ENCODE measurements at regions not wholly inside any gene's neighbourhood (a gene's known extent, or its start where the extent isn't known, plus 50 kb on each side); places are given as distances from the start of the nearest gene placed in this dataset.

DNA sequence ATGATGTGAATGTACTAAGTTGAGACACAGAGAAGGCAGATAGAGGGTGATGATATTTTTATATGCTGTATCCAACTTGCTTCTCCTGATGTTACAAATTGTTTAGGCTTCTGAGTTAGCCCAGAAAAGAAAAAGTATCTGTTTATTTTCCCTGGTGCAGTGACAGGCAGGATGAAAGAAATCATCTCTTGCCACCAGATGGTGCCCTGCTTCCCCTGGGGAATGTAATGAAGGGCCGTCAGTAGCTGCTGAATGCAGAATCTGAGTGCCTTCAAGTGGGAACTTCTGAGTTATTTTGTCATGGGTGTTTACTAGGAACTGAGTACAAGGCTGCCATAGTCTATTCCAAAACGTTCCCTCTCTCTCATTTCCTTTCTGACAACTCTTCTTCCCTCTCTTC, 525.6 kb downstream of the MBD2 start:
- no peak overlapping the region for H3K4me3 ChIP-seq (ENCODE audit: low read length in 2 of 2)
- peak in 1 of 9 donors; percentile 2 for DNase-seq (ENCODE audit: low read depth in 6 of 9, low spot score in 9 of 9)

DNA sequence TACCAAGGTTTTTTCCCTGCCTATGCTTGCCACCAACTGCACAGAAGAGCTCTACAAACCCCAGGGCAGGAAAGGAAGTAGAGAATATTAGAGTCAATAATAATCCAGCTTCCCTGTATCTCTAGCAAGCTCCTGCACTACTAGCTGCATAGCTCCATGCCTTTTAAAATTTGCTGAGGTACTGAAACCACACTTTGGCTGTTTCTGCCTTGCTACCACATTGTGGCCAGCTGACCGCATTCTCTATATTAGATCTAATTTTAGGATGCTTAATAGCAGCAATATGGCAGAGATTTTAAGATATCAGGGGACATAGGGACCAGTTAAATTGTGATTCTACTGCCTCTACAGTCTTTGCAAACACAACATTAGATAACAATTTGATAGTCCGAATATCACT, 534.6 kb downstream of the MBD2 start:
- H3K9me3 ChIP-seq (ENCODE audit: control insufficient read depth in 2 of 2, insufficient read depth in 1 of 2, low read length in 1 of 2) = no peaks in the 10 kb centered on the region
- H3K27ac ChIP-seq (ENCODE audit: low read depth in 1 of 2, low read length in 1 of 2) = no peak overlapping the region
- WGBS = 96% methylated on average over 2 of the region's 2 CpGs

More for the DNA sequence above, 525.6 kb downstream of the MBD2 start:
- no peaks in the 10 kb centered on the region for H3K9me3 ChIP-seq (ENCODE audit: control insufficient read depth in 2 of 2, insufficient read depth in 1 of 2, low read length in 1 of 2)
- H3K27ac ChIP-seq (ENCODE audit: low read depth in 1 of 2, low read length in 1 of 2) = no peak overlapping the region
- 1% methylated on average over 2 of the region's 2 CpGs for WGBS
- H3K27me3 ChIP-seq (ENCODE audit: control insufficient read depth in 2 of 2, insufficient read depth in 1 of 2, low read length in 1 of 2) = no peaks in the 10 kb centered on the region
- H3K4me1 ChIP-seq (ENCODE audit: control insufficient read depth in 2 of 2, insufficient read depth in 2 of 2, low read length in 2 of 2) = no peaks in the 10 kb centered on the region
- H3K36me3 ChIP-seq (ENCODE audit: control insufficient read depth in 2 of 2, insufficient read depth in 2 of 2, low read length in 1 of 2) = no peaks in the 10 kb centered on the region

DNA sequence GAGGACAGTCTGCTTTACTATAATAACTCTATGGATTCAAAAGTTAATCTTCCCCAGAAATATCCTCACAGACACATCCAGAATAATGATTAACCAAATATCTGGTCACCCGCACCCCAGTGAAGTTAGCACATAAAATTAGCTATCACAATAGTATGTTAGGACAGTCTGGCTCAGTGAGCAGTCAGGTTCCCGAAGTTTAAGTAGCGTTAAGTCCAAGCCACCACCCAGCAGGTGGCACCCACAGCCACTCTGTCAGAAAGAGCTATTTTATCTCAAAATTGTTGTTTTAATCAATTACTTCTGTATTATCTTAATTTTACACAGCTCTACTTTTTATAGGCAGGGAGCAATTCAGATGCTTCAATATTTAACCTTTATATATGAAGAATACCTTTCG, 537.5 kb downstream of the MBD2 start:
- Histone ChIP-seq H3K4me3 (ENCODE audit: low read length in 2 of 2) (no peak overlapping the region), H3K4me1 (ENCODE audit: control insufficient read depth in 2 of 2, insufficient read depth in 2 of 2, low read length in 2 of 2) (no peaks in the 10 kb centered on the region), H3K27ac (ENCODE audit: low read depth in 1 of 2, low read length in 1 of 2) (no peak overlapping the region), H3K9me3 (ENCODE audit: control insufficient read depth in 2 of 2, insufficient read depth in 1 of 2, low read length in 1 of 2) (no peaks in the 10 kb centered on the region), H3K27me3 (ENCODE audit: control insufficient read depth in 2 of 2, insufficient read depth in 1 of 2, low read length in 1 of 2) (no peaks in the 10 kb centered on the region), H3K36me3 (ENCODE audit: control insufficient read depth in 2 of 2, insufficient read depth in 2 of 2, low read length in 1 of 2) (no peaks in the 10 kb centered on the region)
- 90% methylated on average over 4 of the region's 4 CpGs for WGBS
- no peak for DNase-seq (ENCODE audit: low read depth in 6 of 9, low spot score in 9 of 9)

More for the DNA sequence above, 534.6 kb downstream of the MBD2 start:
- no peak for DNase-seq (ENCODE audit: low read depth in 6 of 9, low spot score in 9 of 9)
- no peaks in the 10 kb centered on the region for H3K4me1 ChIP-seq (ENCODE audit: control insufficient read depth in 2 of 2, insufficient read depth in 2 of 2, low read length in 2 of 2)
- no peaks in the 10 kb centered on the region for H3K27me3 ChIP-seq (ENCODE audit: control insufficient read depth in 2 of 2, insufficient read depth in 1 of 2, low read length in 1 of 2)
- no peak overlapping the region for H3K4me3 ChIP-seq (ENCODE audit: low read length in 2 of 2)
- H3K36me3 ChIP-seq (ENCODE audit: control insufficient read depth in 2 of 2, insufficient read depth in 2 of 2, low read length in 1 of 2) = no peaks in the 10 kb centered on the region

DNA sequence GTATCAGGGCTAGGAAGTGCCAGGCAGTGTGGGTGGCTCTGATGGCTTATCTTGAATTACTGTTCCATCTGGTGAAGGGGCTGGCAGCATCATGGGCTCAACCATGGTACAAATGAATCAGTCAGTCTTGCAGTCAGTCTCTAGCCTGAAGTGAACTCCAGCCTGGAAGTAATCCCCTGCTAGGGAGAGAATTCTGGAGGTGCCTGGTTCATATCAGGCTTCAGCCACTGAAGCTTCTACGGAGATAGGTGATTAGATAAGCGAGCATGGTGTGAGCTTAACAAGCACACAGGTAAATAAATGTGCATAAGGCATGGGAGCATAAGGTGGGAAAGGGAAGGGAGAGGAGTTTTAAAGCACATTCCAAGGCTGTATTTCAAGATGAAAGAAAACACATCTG, 541.7 kb downstream of the MBD2 start:
- no peaks in the 10 kb centered on the region for H3K4me1 ChIP-seq (ENCODE audit: control insufficient read depth in 2 of 2, insufficient read depth in 2 of 2, low read length in 2 of 2)
- no peak overlapping the region for H3K27ac ChIP-seq (ENCODE audit: low read depth in 1 of 2, low read length in 1 of 2)
- H3K36me3 ChIP-seq (ENCODE audit: control insufficient read depth in 2 of 2, insufficient read depth in 2 of 2, low read length in 1 of 2) = no peaks in the 10 kb centered on the region
- DNase-seq (ENCODE audit: low read depth in 6 of 9, low spot score in 9 of 9) = no peak
- WGBS = 68% methylated on average over 2 of the region's 2 CpGs
- H3K9me3 ChIP-seq (ENCODE audit: control insufficient read depth in 2 of 2, insufficient read depth in 1 of 2, low read length in 1 of 2) = no peaks in the 10 kb centered on the region
- no peaks in the 10 kb centered on the region for H3K27me3 ChIP-seq (ENCODE audit: control insufficient read depth in 2 of 2, insufficient read depth in 1 of 2, low read length in 1 of 2)
- no peak overlapping the region for H3K4me3 ChIP-seq (ENCODE audit: low read length in 2 of 2)

DNA sequence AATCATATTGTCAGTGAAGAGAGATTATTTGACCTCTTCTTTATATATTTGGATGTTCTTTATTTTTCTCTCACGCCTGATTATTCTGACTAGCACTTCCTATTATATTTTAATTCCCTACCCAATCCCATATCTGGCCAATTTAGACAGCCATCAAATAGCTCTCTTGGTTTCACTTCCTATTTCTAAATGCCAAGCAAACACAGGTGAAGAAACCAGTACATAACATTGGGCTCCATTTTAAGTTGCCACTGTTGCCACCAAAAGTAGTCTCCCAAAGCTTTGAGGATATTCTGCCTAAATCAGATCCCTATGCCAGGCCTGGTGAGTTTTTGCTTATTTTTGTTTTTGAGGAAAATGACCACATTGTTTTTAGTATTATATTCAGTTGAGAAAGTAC, 547.0 kb downstream of the MBD2 start:
- no peaks in the 10 kb centered on the region for H3K4me1 ChIP-seq (ENCODE audit: control insufficient read depth in 2 of 2, insufficient read depth in 2 of 2, low read length in 2 of 2)
- H3K27ac ChIP-seq (ENCODE audit: low read depth in 1 of 2, low read length in 1 of 2) = no peak overlapping the region
- H3K36me3 ChIP-seq (ENCODE audit: control insufficient read depth in 2 of 2, insufficient read depth in 2 of 2, low read length in 1 of 2) = no peaks in the 10 kb centered on the region
- 88% methylated on average over 1 of the region's 1 CpG for WGBS
- H3K4me3 ChIP-seq (ENCODE audit: low read length in 2 of 2) = no peak overlapping the region
- H3K27me3 ChIP-seq (ENCODE audit: control insufficient read depth in 2 of 2, insufficient read depth in 1 of 2, low read length in 1 of 2) = no peaks in the 10 kb centered on the region
- no peaks in the 10 kb centered on the region for H3K9me3 ChIP-seq (ENCODE audit: control insufficient read depth in 2 of 2, insufficient read depth in 1 of 2, low read length in 1 of 2)
- DNase-seq (ENCODE audit: low read depth in 6 of 9, low spot score in 9 of 9) = no peak

DNA sequence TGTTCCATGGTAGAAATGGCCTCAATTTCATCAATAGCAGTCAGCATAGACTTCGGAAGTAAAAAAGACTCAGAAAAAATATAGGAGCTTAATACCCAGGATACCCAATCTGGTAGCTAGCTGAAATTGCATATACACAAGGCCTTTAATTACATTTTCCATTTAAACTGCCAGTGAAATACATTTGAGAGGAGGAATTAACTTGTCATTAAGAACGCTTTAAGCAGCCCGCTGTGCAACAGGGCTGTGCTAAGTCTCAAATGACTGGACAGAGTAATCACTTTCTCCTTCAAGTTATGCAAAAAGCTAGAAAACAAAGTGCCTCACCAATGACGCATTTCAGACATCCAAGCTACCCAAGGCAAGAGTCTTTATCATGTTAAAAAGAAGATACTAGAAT, 558.8 kb downstream of the MBD2 start:
- no peak for DNase-seq (ENCODE audit: low read depth in 6 of 9, low spot score in 9 of 9)
- Histone ChIP-seq H3K9me3 (ENCODE audit: control insufficient read depth in 2 of 2, insufficient read depth in 1 of 2, low read length in 1 of 2) (no peaks in the 10 kb centered on the region), H3K4me1 (ENCODE audit: control insufficient read depth in 2 of 2, insufficient read depth in 2 of 2, low read length in 2 of 2) (no peaks in the 10 kb centered on the region), H3K27me3 (ENCODE audit: control insufficient read depth in 2 of 2, insufficient read depth in 1 of 2, low read length in 1 of 2) (no peaks in the 10 kb centered on the region), H3K36me3 (ENCODE audit: control insufficient read depth in 2 of 2, insufficient read depth in 2 of 2, low read length in 1 of 2) (no peaks in the 10 kb centered on the region), H3K4me3 (ENCODE audit: low read length in 2 of 2) (no peak overlapping the region), H3K27ac (ENCODE audit: low read depth in 1 of 2, low read length in 1 of 2) (no peak overlapping the region)
- WGBS = 92% methylated on average over 4 of the region's 4 CpGs

DNA sequence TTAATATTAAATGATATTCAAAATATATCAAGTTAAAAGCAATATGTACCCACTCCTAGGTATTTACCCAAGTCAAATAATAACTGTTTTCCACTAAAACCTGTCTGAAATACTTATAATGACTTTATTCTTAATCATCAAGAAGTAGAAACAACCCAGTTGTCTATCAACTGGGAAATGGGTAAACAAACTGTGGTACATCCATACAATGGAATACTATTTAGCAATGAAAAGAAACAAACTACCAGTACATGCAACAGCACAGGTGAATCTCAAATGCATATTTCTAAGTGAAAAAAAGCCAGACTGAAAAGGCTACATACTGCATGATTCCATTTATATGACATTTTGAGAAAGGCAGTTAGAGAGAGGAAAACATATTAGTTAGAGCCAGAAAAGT, 559.9 kb downstream of the MBD2 start:
- Histone ChIP-seq H3K27ac (ENCODE audit: low read depth in 1 of 2, low read length in 1 of 2) (no peak overlapping the region), H3K9me3 (ENCODE audit: control insufficient read depth in 2 of 2, insufficient read depth in 1 of 2, low read length in 1 of 2) (no peaks in the 10 kb centered on the region), H3K4me3 (ENCODE audit: low read length in 2 of 2) (no peak overlapping the region), H3K36me3 (ENCODE audit: control insufficient read depth in 2 of 2, insufficient read depth in 2 of 2, low read length in 1 of 2) (no peaks in the 10 kb centered on the region), H3K4me1 (ENCODE audit: control insufficient read depth in 2 of 2, insufficient read depth in 2 of 2, low read length in 2 of 2) (no peaks in the 10 kb centered on the region), H3K27me3 (ENCODE audit: control insufficient read depth in 2 of 2, insufficient read depth in 1 of 2, low read length in 1 of 2) (no peaks in the 10 kb centered on the region)
- no peak for DNase-seq (ENCODE audit: low read depth in 6 of 9, low spot score in 9 of 9)

DNA sequence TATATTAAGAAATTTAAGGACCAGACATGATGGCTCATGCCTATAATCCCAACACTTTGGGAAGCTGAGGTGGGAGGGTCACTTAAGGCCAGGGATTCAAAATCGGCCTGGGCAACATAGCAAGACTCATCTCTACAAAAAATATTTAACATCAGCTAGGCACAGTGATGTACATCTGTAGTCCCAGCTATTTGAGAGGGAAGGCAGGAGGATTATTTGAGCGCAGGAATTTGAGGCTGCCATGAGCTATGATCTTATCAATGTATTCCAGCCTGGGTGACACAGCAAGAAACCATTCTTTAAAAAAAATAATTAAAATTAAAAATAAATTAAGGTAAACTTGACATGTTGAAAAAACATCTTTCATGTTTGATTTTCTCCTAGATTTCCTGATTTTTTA, 564.2 kb downstream of the MBD2 start:
- H3K27me3 ChIP-seq (ENCODE audit: control insufficient read depth in 2 of 2, insufficient read depth in 1 of 2, low read length in 1 of 2) = no peaks in the 10 kb centered on the region
- no peaks in the 10 kb centered on the region for H3K9me3 ChIP-seq (ENCODE audit: control insufficient read depth in 2 of 2, insufficient read depth in 1 of 2, low read length in 1 of 2)
- WGBS = 88% methylated on average over 2 of the region's 2 CpGs

DNA sequence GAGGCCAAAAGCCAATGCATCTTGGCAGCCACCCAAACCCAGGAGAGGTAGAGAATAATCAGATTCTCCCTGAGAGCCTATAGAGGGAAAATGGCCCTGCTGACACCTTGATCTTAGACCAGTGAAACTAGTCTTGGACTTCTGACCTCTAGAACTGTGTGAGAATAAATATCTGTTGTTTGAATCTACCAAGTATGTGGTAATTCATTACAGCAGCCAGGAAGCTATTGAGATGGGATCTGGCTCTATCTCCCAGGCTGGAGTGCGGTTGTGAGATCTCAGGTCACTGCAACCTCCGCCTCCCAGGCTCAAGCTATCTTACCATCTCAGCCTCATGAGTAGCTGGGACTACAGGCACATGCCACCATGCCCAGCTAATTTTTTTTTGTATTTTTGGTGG, 567.2 kb downstream of the MBD2 start:
- Histone ChIP-seq H3K27ac (ENCODE audit: low read depth in 1 of 2, low read length in 1 of 2) (no peak overlapping the region), H3K9me3 (ENCODE audit: control insufficient read depth in 2 of 2, insufficient read depth in 1 of 2, low read length in 1 of 2) (no peaks in the 10 kb centered on the region), H3K4me3 (ENCODE audit: low read length in 2 of 2) (no peak overlapping the region), H3K4me1 (ENCODE audit: control insufficient read depth in 2 of 2, insufficient read depth in 2 of 2, low read length in 2 of 2) (no peaks in the 10 kb centered on the region), H3K36me3 (ENCODE audit: control insufficient read depth in 2 of 2, insufficient read depth in 2 of 2, low read length in 1 of 2) (no peaks in the 10 kb centered on the region), H3K27me3 (ENCODE audit: control insufficient read depth in 2 of 2, insufficient read depth in 1 of 2, low read length in 1 of 2) (no peaks in the 10 kb centered on the region)
- no peak for DNase-seq (ENCODE audit: low read depth in 6 of 9, low spot score in 9 of 9)
- 97% methylated on average over 2 of the region's 2 CpGs for WGBS

More for the DNA sequence above, 564.2 kb downstream of the MBD2 start:
- no peak for DNase-seq (ENCODE audit: low read depth in 6 of 9, low spot score in 9 of 9)
- H3K36me3 ChIP-seq (ENCODE audit: control insufficient read depth in 2 of 2, insufficient read depth in 2 of 2, low read length in 1 of 2) = no peaks in the 10 kb centered on the region
- no peak overlapping the region for H3K4me3 ChIP-seq (ENCODE audit: low read length in 2 of 2)
- no peaks in the 10 kb centered on the region for H3K4me1 ChIP-seq (ENCODE audit: control insufficient read depth in 2 of 2, insufficient read depth in 2 of 2, low read length in 2 of 2)
- H3K27ac ChIP-seq (ENCODE audit: low read depth in 1 of 2, low read length in 1 of 2) = no peak overlapping the region

DNA sequence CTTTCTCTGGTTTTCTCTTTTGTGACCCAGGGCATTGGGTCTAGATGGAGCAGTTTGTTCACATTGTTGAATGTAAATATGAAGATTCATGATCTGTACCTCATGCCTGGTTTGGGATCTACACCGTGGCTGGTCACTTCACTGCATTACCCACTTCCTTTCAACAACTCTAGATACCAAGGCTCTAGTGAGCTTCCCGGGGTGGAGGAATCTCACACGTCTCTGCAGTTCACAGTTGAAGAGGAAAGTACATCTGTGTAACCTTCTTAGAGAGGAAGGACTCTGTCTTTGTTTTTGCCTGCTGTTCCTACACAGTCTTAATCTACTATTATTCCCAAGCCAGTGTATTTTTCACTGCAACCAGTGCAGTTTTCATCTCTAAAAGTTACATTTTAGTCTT, 574.8 kb downstream of the MBD2 start:
- no peak for DNase-seq (ENCODE audit: low read depth in 6 of 9, low spot score in 9 of 9)
- no peak overlapping the region for H3K27ac ChIP-seq (ENCODE audit: low read depth in 1 of 2, low read length in 1 of 2)
- no peaks in the 10 kb centered on the region for H3K36me3 ChIP-seq (ENCODE audit: control insufficient read depth in 2 of 2, insufficient read depth in 2 of 2, low read length in 1 of 2)
- no peaks in the 10 kb centered on the region for H3K9me3 ChIP-seq (ENCODE audit: control insufficient read depth in 2 of 2, insufficient read depth in 1 of 2, low read length in 1 of 2)
- H3K4me3 ChIP-seq (ENCODE audit: low read length in 2 of 2) = no peak overlapping the region
- H3K27me3 ChIP-seq (ENCODE audit: control insufficient read depth in 2 of 2, insufficient read depth in 1 of 2, low read length in 1 of 2) = no peaks in the 10 kb centered on the region
- 18% methylated on average over 3 of the region's 3 CpGs for WGBS
- H3K4me1 ChIP-seq (ENCODE audit: control insufficient read depth in 2 of 2, insufficient read depth in 2 of 2, low read length in 2 of 2) = no peaks in the 10 kb centered on the region

Data from thymus (tissue), 11 donors.